ENCODE measurements at regions not wholly inside any gene's neighbourhood (a gene's known extent, or its start where the extent isn't known, plus 50 kb on each side); places are given as distances from the start of the nearest gene placed in this dataset.
"Not testable (repeated sequence)": the region's sequence is repeated elsewhere in the genome, so short reads cannot be mapped to it uniquely, and the experiment has no call there.

GRCh38 chr5:21301205-21301604 is 1313.2 kb upstream of the CDH18 start:
- TF ChIP-seq TBP (CRISPR knock-in tag; IDR thresholded peaks at IDR 0.05); SP1 (IDR thresholded peaks at IDR 0.05); SP1 (CRISPR knock-in tag; IDR thresholded peaks at IDR 0.05); IRF2 (CRISPR knock-in tag; IDR thresholded peaks at IDR 0.05); CTCF (CRISPR knock-in tag; IDR thresholded peaks at IDR 0.05); E2F1 (CRISPR knock-in tag; IDR thresholded peaks at IDR 0.05); SOX5 (CRISPR knock-in tag; IDR thresholded peaks at IDR 0.05; ENCODE audit: borderline replicate concordance): not testable (repeated sequence)
